Amniotic stem cell (primary cell): ENCODE measurements at regions not wholly inside any gene's neighbourhood (a gene's known extent, or its start where the extent isn't known, plus 50 kb on each side); places are given as distances from the start of the nearest gene placed in this dataset.
"Not testable (repeated sequence)": the region's sequence is repeated elsewhere in the genome, so short reads cannot be mapped to it uniquely, and the experiment has no call there.

Experiments used
- DNase-seq: peaks from one replicate; lab custom pipeline; 2025; lab: John Stamatoyannopoulos, UW

- no peak for DNase-seq
Observed at GRCh38 chr5:90285581-90285980, 124.0 kb downstream of the CETN3 start.

- DNase-seq: no peak
Observed at GRCh38 chr5:90284375-90284774, 125.2 kb downstream of the CETN3 start.

GRCh38 chr5:90279091-90279490, 130.5 kb downstream of the CETN3 start:
- no peak for DNase-seq

DNA sequence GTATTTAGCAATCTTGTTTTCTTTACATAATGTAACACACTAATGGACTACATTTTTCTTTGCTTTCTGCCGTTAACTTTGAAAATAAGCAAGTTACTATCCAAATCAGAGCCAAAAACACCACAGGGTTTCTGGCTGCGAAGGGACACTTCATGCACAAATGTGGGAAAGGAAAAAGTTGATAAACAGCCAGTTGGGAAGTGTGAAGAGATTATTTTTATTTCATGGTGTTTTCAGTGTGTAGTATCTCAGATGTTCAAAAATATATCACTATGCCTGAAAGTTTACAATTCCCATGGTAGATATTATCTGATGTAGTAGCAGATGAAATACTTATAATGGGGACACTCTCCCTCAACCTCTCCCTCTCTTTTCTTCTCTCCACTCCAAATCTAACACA, 135.3 kb downstream of the CETN3 start:
- no peak for DNase-seq

GRCh38 chr5:90267646-90268045, 141.9 kb downstream of the CETN3 start:
- no peak for DNase-seq

DNA sequence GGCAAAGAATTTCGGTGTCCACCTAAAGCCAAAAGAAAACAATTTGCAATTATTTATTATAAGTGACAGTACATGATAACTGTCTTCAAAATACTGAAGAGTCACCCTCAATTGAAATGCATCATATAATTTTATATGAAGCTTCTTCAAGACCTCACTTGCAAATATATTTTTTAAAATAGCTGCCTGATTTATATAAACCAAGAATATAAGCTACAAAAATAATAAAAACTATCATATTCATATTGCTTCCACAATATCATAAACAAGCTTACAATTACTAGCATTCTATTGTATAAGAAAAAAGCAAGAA, 144.1 kb downstream of the CETN3 start:
- no peak for DNase-seq

GRCh38 chr5:90264689-90265544, 144.6 kb downstream of the CETN3 start:
- DNase-seq: peak; percentile 43

GRCh38 chr5:90263102-90263820, 146.3 kb downstream of the CETN3 start:
- DNase-seq: no peak

- no peak for DNase-seq
Observed at GRCh38 chr5:90251447-90251846, 158.1 kb downstream of the CETN3 start.

DNA sequence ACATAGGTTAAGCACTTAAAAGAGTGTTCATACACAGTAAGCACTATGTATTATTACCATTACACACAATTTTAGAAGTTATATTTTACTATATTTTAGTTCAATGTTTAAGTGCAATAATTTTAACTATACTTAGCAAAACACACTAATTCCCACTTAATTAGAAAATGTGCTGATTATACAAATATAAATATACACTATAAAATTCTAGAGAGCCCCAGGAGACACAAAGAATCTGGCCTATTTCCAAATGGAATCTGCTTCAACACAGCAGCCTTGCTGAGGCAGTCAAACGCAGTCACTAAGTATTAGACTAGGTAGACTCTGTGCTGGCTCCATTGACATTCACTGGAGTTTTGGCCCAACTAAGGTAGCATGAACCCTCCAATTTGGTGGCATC, 160.9 kb downstream of the CETN3 start:
- DNase-seq: no peak

DNA sequence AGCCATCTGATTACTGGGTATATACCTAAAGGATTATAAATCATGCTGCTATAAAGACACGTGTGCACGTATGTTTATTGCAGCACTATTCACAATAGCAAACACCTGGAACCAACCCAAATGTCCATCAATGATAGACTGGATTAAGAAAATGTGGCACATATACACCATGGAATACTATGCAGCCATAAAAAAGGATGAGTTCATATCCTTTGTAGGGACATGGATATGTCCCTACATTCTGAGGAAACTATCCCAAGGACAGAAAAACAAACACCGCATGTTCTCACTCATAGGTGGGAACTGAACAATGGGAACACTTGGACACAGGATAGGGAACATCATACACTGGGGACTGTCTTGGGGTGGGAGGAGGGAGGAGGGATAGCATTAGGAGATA, 165.7 kb downstream of the CETN3 start:
- not testable (repeated sequence) for DNase-seq

DNA sequence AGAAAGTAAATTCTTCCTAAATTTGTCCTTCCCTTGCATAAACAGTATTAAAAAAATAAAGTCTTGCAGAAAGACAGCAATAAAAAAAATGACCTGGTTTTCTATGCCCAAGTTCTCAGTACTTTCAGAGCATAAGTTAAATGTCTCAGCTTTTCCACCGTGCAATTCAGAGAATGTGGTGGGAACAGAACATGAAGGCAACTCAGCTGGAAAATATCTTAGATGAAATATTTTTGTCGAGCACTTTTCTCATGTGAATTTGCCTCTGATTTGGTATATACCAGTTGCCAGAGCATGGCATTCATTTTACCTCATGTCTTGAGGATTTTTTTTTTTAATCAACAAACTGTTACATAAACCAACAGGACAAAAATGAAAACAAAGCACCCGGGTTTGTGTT, 176.1 kb downstream of the CETN3 start:
- no peak for DNase-seq

- no peak for DNase-seq
Observed at GRCh38 chr5:90231688-90232087, 177.9 kb downstream of the CETN3 start.

DNA sequence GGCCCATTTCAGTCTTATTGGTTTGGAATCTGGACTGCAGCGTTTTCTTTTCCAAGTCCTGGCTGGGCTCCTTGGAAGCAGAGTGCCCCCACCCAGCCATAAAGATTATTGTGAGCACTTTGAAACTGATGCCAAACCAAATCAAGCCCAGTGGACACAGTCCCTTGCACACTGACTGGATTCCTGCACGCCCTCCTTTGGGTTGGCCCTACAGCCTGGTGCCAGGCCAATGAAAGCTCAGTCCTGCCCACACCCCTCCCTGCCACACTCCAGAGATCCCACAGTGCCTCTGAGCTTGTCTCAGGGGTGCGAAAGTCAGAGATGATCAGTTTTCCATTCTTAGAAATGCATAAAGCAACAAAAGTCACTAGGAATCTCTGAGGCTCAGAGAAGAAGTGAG, 181.9 kb downstream of the CETN3 start:
- no peak for DNase-seq

DNA sequence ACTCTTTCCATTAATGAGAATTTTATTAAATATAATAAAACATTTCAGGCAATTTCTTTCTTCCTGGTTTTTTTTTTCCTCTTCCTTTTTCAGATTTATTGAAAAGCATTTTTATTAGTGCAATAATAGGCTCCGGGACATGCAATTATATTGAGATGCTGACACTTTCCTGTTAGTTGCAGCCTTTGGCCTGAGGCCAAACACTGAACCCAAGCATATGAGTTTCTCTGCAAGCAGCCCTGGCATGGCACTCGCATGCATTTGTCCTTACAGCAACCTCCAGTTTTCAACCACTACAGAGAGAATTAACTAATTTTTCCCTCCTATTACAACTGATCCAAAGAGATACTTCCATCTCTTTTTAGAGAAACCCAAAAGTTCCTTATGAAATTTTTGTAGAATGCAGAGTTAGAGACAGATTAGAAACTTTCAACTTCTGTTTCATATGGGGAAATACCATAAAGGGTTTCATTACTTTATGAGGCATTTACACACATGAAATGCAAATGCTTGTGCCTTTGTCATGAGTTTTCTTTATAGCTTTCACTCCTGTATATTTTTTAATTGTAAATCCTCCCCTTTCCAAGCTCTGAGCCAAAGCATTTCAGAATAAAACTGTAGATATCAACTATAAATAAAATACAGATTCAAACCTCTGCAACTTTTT, 183.0 kb downstream of the CETN3 start:
- DNase-seq: no peak

GRCh38 chr5:90224342-90224741, 185.2 kb downstream of the CETN3 start:
- no peak for DNase-seq

- no peak for DNase-seq
Observed at GRCh38 chr5:90223756-90224155, 185.8 kb downstream of the CETN3 start.

DNA sequence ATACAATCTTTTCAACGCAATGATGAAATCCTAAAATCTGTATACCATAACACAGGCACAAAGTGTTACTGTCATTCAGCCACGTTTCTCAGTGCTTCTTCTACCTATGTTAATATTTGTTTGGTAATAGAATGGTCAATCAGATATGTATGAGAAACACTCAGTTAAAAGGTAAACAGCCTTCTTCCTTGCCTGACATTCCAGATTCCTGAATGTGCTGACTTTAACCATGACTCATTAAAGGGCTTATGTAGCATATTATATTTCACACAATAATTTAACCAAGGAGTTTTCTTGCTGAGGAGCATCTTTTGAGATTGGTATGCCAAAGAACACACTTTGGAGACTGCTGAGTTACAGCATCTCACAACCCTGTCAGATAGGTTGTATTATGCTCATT, 187.6 kb downstream of the CETN3 start:
- DNase-seq: no peak

- DNase-seq: no peak
Observed at GRCh38 chr5:90220554-90220953, 189.0 kb downstream of the CETN3 start.

DNA sequence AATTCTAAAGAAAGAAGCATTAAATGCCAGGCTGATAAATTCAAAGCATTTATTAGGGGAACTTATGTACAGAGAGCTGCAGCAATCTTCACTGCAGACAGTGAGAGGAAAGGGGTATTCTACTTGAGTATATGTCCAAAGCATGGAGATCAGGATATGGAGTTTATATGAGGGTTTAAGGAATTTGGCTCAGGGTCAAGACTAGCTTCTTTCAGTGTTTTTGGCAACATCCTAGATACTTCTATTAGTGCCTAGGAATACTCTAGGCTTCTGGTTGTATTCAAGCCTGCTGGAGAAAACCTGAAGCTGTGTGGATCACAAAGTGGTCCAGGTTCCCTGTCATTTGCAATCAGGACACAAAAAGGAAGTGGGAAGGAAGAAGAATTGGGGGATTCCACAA, 194.6 kb downstream of the CETN3 start:
- DNase-seq: no peak

DNA sequence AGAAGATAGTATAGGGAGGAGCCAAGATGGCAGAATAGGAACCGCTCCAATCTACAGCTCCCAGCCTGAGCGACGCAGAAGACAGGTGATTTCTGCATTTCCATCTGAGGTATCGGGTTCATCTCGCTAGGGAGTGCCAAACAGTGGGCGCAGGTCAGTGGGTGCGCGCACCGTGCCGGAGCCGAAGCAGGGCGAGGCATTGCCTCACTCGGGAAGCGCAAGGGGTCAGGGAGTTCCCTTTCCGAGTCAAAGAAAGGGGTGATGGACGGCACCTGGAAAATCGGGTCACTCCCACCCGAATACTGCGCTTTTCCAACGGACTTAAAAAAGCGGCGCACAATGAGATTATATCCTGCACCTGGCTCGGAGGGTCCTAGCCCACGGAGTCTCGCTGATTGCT, 201.2 kb downstream of the CETN3 start:
- not testable (repeated sequence) for DNase-seq

- no peak for DNase-seq
Observed at GRCh38 chr5:90201923-90202322, 207.6 kb downstream of the CETN3 start.

DNA sequence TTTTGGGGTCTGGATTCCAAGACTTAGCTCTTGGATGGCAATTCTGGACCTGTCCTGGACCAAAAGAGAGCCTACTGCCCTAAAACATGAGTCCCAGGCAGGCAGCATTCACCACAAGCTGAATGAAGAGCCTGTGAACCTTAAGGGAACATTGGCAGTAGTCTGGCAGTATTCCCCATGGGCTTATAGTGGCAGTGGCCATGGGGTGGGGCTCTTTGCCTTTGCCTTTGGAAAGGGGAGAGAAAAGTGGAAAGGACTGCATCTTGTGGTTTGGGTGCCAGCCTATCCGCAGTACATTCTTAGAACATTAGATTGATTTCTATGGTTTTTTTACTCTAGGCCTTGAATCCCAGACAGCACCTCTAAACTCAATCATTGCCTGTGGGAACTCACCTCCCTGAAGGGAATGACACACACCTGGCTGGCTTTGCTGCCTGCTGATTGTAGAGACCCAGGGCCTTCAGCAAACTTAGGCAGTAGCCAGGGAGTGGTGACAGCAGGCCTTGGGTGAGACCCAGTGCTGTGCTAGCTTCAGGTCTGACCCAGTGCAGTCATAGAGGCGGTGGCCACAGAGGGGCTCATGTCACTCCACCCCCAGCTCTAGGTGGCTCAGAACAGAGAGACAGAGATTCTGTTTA, 216.3 kb downstream of the CETN3 start:
- DNase-seq: no peak
